B cell (primary cell): ENCODE measurements at regions not wholly inside any gene's neighbourhood (a gene's known extent, or its start where the extent isn't known, plus 50 kb on each side); places are given as distances from the start of the nearest gene placed in this dataset.

ENCODE experiments used
- ATAC-seq: fragments of 200-7000 bp; cut with Tn5 transposase; one replicate; pipeline ENCODE4 v1.10.0; 2021; ENCODE audit warnings: low read depth, mild to moderate bottlenecking, moderate number of reproducible peaks, moderate library complexity
- CTCF ChIA-PET: fragments of 350-600 bp; sonication (Branson Sonifier 250); formaldehyde crosslinking; loops from one replicate; lab custom pipeline; 2021; ENCODE audit warnings: antibody characterized with exemption, inconsistent platforms; lab: Charles Lee
- POLR2A ChIA-PET: fragments of 350-600 bp; sonication (Branson Sonifier 250); formaldehyde crosslinking; loops from one replicate; lab custom pipeline; 2021; ENCODE audit warnings: antibody characterized with exemption; lab: Charles Lee
- DNase-seq: peaks from one replicate; pipeline ENCODE4 v3.0.0; 2013
- H2AFZ ChIP-seq: 2 replicates; pipeline ENCODE4 v1.6.1; 2012; ENCODE audit warnings: mild to moderate bottlenecking, low read depth, low read length; ENCODE audit not compliant: insufficient read depth, poor library complexity, severe bottlenecking
- H3K27ac ChIP-seq, 2 donors: 1 replicate in 1 of 2; 2 replicates in 1 of 2; pipeline ENCODE4 v1.5.1; 2012 to 2013; ENCODE audit warnings: low read length in 2 of 2, mild to moderate bottlenecking in 2 of 2, moderate library complexity in 1 of 2
- H3K27me3 ChIP-seq, 4 experiments: fragments of 200-600 bp in 1 of 4; sonication (generic) in 1 of 4; replicated peaks in 1 of 4; 1 replicate in 2 of 4; 2 replicates in 2 of 4; pipeline versions ENCODE4 v1.6.1 to v1.7.0; 2013 to 2016; ENCODE audit warnings: low read length in 3 of 4, mild to moderate bottlenecking in 2 of 4, mixed read lengths in 1 of 4, moderate library complexity in 1 of 4; ENCODE audit not compliant: insufficient read depth in 4 of 4, control insufficient read depth in 3 of 4; ENCODE audit errors: control extremely low read depth in 1 of 4
- H3K36me3 ChIP-seq, 2 experiments: replicated peaks in 1 of 2; 1 replicate in 1 of 2; 2 replicates in 1 of 2; pipeline versions ENCODE4 v1.6.1 to v1.7.1; 2013; ENCODE audit warnings: low read length in 1 of 2; ENCODE audit not compliant: insufficient read depth in 2 of 2, control insufficient read depth in 1 of 2; ENCODE audit errors: control extremely low read depth in 1 of 2, extremely low read depth in 1 of 2
- H3K4me1 ChIP-seq, 2 donors: fragments of 200-600 bp in 1 of 2; sonication (generic) in 1 of 2; 1 replicate in 1 of 2; 2 replicates in 1 of 2; pipeline versions ENCODE4 v1.5.1 to v1.6.1; 2013 to 2017; ENCODE audit warnings: low read length in 2 of 2; ENCODE audit not compliant: control insufficient read depth in 2 of 2, insufficient read depth in 2 of 2
- H3K4me2 ChIP-seq: replicated peaks from 2 replicates; pipeline ENCODE3; 2012; ENCODE audit warnings: mild to moderate bottlenecking, low read depth, low read length; ENCODE audit not compliant: poor library complexity, severe bottlenecking
- H3K4me3 ChIP-seq, 5 experiments: fragments of 200-600 bp in 1 of 5; sonication (generic) in 1 of 5; 1 replicate in 3 of 5; 2 replicates in 2 of 5; pipeline versions ENCODE4 v1.5.1 to v1.7.0; 2011 to 2016; ENCODE audit warnings: low read length in 4 of 5, mild to moderate bottlenecking in 4 of 5, low read depth in 2 of 5, control low read depth in 1 of 5, moderate library complexity in 1 of 5; ENCODE audit not compliant: insufficient read depth in 1 of 5; ENCODE audit errors: control extremely low read depth in 1 of 5, extremely low read depth in 1 of 5
- H3K79me2 ChIP-seq: fragments of 200-600 bp; sonication (generic); one replicate; pipeline ENCODE4 v1.6.0; 2016; ENCODE audit warnings: low read length; ENCODE audit not compliant: control insufficient read depth, insufficient read depth
- H3K9ac ChIP-seq: fragments of 200-600 bp; sonication (generic); 2 replicates; pipeline ENCODE4 v1.6.1; 2017; ENCODE audit warnings: mild to moderate bottlenecking, low read length, moderate library complexity
- H3K9me3 ChIP-seq, 3 donors: one replicate each; pipeline versions ENCODE4 v1.6.1 to v1.7.1; 2013; ENCODE audit warnings: low read length in 2 of 3; ENCODE audit not compliant: control insufficient read depth in 2 of 3, insufficient read depth in 1 of 3; ENCODE audit errors: control extremely low read depth in 1 of 3
- H4K20me1 ChIP-seq: 2 replicates; pipeline ENCODE4 v1.6.0; 2012; ENCODE audit warnings: mild to moderate bottlenecking, low read length; ENCODE audit not compliant: insufficient read depth, control insufficient read depth, poor library complexity, severe bottlenecking
- H3K27ac Mint-ChIP-seq: one replicate; pipeline ENCODE4 v1.8.0; 2021; ENCODE audit warnings: mixed read lengths
- H3K27me3 Mint-ChIP-seq: one replicate; pipeline ENCODE4 v1.8.0; 2021; ENCODE audit warnings: mixed read lengths
- H3K4me1 Mint-ChIP-seq: one replicate; pipeline ENCODE4 v1.8.0; 2021; ENCODE audit warnings: mixed read lengths
- H3K4me3 Mint-ChIP-seq: one replicate; pipeline ENCODE4 v1.8.0; 2021; ENCODE audit warnings: mixed read lengths
- H3K9me3 Mint-ChIP-seq: one replicate; pipeline ENCODE4 v1.8.0; 2022; ENCODE audit warnings: mixed read lengths; ENCODE audit not compliant: insufficient read depth
- CTCF ChIP-seq: fragments of 200-600 bp; IDR thresholded peaks from one replicate; pipeline ENCODE4 v1.8.0; 2022; ENCODE audit warnings: antibody characterized with exemption, mild to moderate bottlenecking
- EZH2 ChIP-seq: IDR thresholded peaks from 2 replicates; pipeline ENCODE4 v1.6.1; 2012; ENCODE audit warnings: borderline replicate concordance, low read depth, mild to moderate bottlenecking, moderate library complexity, low read length; ENCODE audit not compliant: insufficient read depth, poor library complexity, severe bottlenecking
- WGBS: methylation state at CpG from one replicate; pipeline ENCODE4 v1.1.5; 2013; ENCODE audit warnings: missing lambda C conversion rate; ENCODE audit not compliant: insufficient coverage; 5-methylcytosine and 5-hydroxymethylcytosine counted together
- intact Hi-C: fragments of 100-400 bp; cut with micrococcal nuclease; formaldehyde crosslinking; loops from one replicate; pipeline ENCODE4 v1.10.0; 2022

GRCh38 chr6:18596531-18596835 lies 209.3 kb downstream of the RNF144B start:
- TF ChIP-seq CTCF: peak; percentile 75
- no peak for TF ChIP-seq EZH2
- Mint-ChIP-seq H3K27me3 (peaks cover 23% of the 10 kb centered on the region), H3K4me3 (no peak overlapping the region), H3K9me3 (no peaks in the 10 kb centered on the region), H3K27ac (no peak overlapping the region), H3K4me1 (peaks cover 3% of the 10 kb centered on the region)
- ChIA-PET POLR2A (no interaction called here), CTCF (interaction anchor here (1.0 to 2.8 kb wide), 4 partner anchors 10 to 1530 kb away, joined by 5 to 11 read pairs (median 9); no protein-coding TSS in a partner anchor)
- H3K4me1 ChIP-seq: no peaks in the 10 kb centered on the region
- H3K9me3 ChIP-seq: no peaks in the 10 kb centered on the region
- H3K4me2 ChIP-seq: no peak overlapping the region
- H4K20me1 ChIP-seq: no peaks in the 10 kb centered on the region
- ATAC-seq (no peak), DNase-seq (no peak)
- no peak overlapping the region for H3K4me3 ChIP-seq
- intact Hi-C loops: loop anchor here (2.0 to 5.0 kb wide), 2 partner anchors 272 to 1531 kb away; no protein-coding TSS in a partner anchor
- no peak overlapping the region for H3K9ac ChIP-seq
- H3K79me2 ChIP-seq: no peaks in the 10 kb centered on the region
- H3K36me3 ChIP-seq: no peaks in the 10 kb centered on the region
- H2AFZ ChIP-seq: peak overlapping the region; percentile 36
- H3K27ac ChIP-seq: no peak overlapping the region
- peaks cover 0 to 4% (median 0%) of the 10 kb centered on the region in 4 experiments for H3K27me3 ChIP-seq

DNA sequence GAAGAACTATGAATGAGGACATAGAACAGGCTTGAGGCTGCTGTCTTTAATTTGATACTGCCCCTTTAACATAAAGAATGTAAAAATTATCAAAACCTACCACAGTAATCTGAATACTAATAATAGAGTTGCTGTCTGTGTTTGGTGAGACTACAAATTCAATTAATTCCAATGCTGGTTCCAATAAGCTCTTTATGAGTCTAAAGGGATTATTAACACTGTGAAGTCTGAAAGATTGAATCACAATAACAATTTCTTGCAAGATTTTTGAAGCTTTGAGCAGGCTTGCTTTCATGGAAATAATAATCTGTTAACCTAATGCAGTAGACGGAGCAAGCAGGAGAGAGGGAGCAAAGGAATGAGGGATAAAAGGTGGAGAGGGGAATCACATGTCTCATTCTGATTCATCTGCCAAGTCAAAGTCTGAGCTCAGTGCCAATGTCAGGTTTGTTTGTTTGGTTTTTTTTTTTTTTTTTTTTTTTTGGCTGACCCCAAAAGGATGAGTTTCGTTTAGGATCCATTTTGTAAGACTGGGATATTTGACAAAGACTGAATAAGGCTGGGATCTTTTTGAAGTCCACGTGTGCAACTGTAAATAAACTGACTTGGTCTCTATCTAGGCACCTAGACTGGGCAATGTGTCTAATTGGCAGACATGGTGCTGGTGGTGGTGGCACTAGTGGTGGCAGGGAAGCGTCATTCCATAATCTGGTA lies 211.6 kb downstream of the RNF144B start:
- POLR2A ChIA-PET: no interaction called here
- H3K4me3 Mint-ChIP-seq: no peak overlapping the region
- DNase-seq: no peak
- Histone ChIP-seq H3K27ac (no peak overlapping the region), H4K20me1 (no peaks in the 10 kb centered on the region), H3K79me2 (no peaks in the 10 kb centered on the region), H3K9ac (no peak overlapping the region), H3K36me3 (no peaks in the 10 kb centered on the region), H3K9me3 (no peaks in the 10 kb centered on the region), H3K4me3 (no peak overlapping the region), H2AFZ (no peak overlapping the region), H3K4me1 (no peaks in the 10 kb centered on the region), H3K4me2 (no peak overlapping the region), H3K27me3 (peaks cover 0 to 4% (median 0%) of the 10 kb centered on the region in 4 experiments)
- CTCF ChIA-PET: interaction anchor here (0.8 to 1.8 kb wide), 3 partner anchors 8 to 18 kb away, joined by 3 to 5 read pairs (median 4); no protein-coding TSS in a partner anchor
- intact Hi-C loops: loop anchor here (5.0 kb wide), 1 partner anchor 1529 kb away; no protein-coding TSS in a partner anchor
- 90% methylated on average over 3 of the region's 4 CpGs for WGBS
- no peak overlapping the region for H3K27ac Mint-ChIP-seq
- ATAC-seq: no peak
- peaks cover 19% of the 10 kb centered on the region for H3K27me3 Mint-ChIP-seq
- TF ChIP-seq EZH2 (no peak), CTCF (no peak)
- H3K4me1 Mint-ChIP-seq: peaks cover 3% of the 10 kb centered on the region
- H3K9me3 Mint-ChIP-seq: no peaks in the 10 kb centered on the region
